DOHH2 (cell line): ENCODE measurements at regions not wholly inside any gene's neighbourhood (a gene's known extent, or its start where the extent isn't known, plus 50 kb on each side); places are given as distances from the start of the nearest gene placed in this dataset.

Source experiments
- CTCF ChIP-seq: fragments of 200-600 bp; sonication (generic); IDR thresholded peaks from one replicate; pipeline ENCODE4 v1.5.1; 2014; ENCODE audit warnings: antibody characterized with exemption, mild to moderate bottlenecking, low read depth, low read length; ENCODE audit not compliant: poor library complexity, severe bottlenecking
- EZH2phosphoT487 ChIP-seq: fragments of 200-600 bp; sonication (generic); IDR thresholded peaks from 2 replicates; pipeline ENCODE4 v1.6.1; 2017; ENCODE audit warnings: borderline replicate concordance, mild to moderate bottlenecking, antibody characterized with exemption, low read length, moderate library complexity, mixed read lengths

GRCh38 chr14:83309833-83310232 lies 1776.2 kb upstream of the SEL1L start:
- TF ChIP-seq EZH2phosphoT487 (no peak), CTCF (no peak)
